ENCODE measurements at regions not wholly inside any gene's neighbourhood (a gene's known extent, or its start where the extent isn't known, plus 50 kb on each side); places are given as distances from the start of the nearest gene placed in this dataset.

- Histone ChIP-seq H3K4me3 (ENCODE audit: control extremely low read depth in 1 of 5, extremely low read depth in 1 of 5, insufficient read depth in 1 of 5, low read depth in 2 of 5, low read length in 4 of 5) (no peak overlapping the region), H3K9ac (ENCODE audit: low read length) (no peak overlapping the region), H4K20me1 (ENCODE audit: control insufficient read depth, insufficient read depth, low read length, poor library complexity, severe bottlenecking) (no peaks in the 10 kb centered on the region), H3K9me3 (ENCODE audit: control extremely low read depth in 1 of 3, control insufficient read depth in 2 of 3, insufficient read depth in 1 of 3, low read length in 2 of 3) (no peaks in the 10 kb centered on the region), H3K36me3 (replicated peaks in 1 of 2; ENCODE audit: control extremely low read depth in 1 of 2, control insufficient read depth in 1 of 2, extremely low read depth in 1 of 2, insufficient read depth in 2 of 2, low read length in 1 of 2) (no peaks in the 10 kb centered on the region), H3K27me3 (replicated peaks in 1 of 4; ENCODE audit: control extremely low read depth in 1 of 4, control insufficient read depth in 3 of 4, insufficient read depth in 4 of 4, low read length in 3 of 4) (no peaks in the 10 kb centered on the region), H3K27ac (ENCODE audit: low read length in 2 of 2) (no peak overlapping the region), H2AFZ (ENCODE audit: insufficient read depth, low read depth, low read length, poor library complexity, severe bottlenecking) (no peak overlapping the region), H3K4me1 (ENCODE audit: control insufficient read depth in 2 of 2, insufficient read depth in 2 of 2, low read length in 2 of 2) (no peaks in the 10 kb centered on the region), H3K79me2 (ENCODE audit: control insufficient read depth, insufficient read depth, low read length) (no peaks in the 10 kb centered on the region), H3K4me2 (replicated peaks; ENCODE audit: low read depth, low read length, poor library complexity, severe bottlenecking) (no peak overlapping the region)
- Mint-ChIP-seq H3K4me1 (no peaks in the 10 kb centered on the region), H3K27me3 (no peaks in the 10 kb centered on the region), H3K9me3 (ENCODE audit: insufficient read depth) (no peaks in the 10 kb centered on the region), H3K27ac (no peak overlapping the region), H3K4me3 (no peak overlapping the region)
- ChIA-PET POLR2A (no interaction called here), CTCF (no interaction called here)
- ATAC-seq (ENCODE audit: low read depth) (no peak), DNase-seq (no peak)
- intact Hi-C loops (cut with micrococcal nuclease), result no loop called here
- no CpG with 5 or more reads among the region's 2 CpGs for WGBS (ENCODE audit: insufficient coverage)
- TF ChIP-seq CTCF (IDR thresholded peaks at IDR 0.05), result no peak
- TF ChIP-seq EZH2 (IDR thresholded peaks at IDR 0.05; ENCODE audit: borderline replicate concordance, insufficient read depth, low read depth, low read length, poor library complexity, severe bottlenecking), result no peak
These were observed 1262.2 kb downstream of the EFNA5 start for GRCh38 chr5:106408570-106408969.

GRCh38 chr5:106408141-106408540, 1262.6 kb downstream of the EFNA5 start:
- WGBS (ENCODE audit: insufficient coverage), result no CpG with 5 or more reads among the region's 1 CpG
- no peaks in the 10 kb centered on the region for H3K27me3 Mint-ChIP-seq
- H3K9me3 ChIP-seq (ENCODE audit: control extremely low read depth in 1 of 3, control insufficient read depth in 2 of 3, insufficient read depth in 1 of 3, low read length in 2 of 3), result no peaks in the 10 kb centered on the region
- ChIA-PET POLR2A (no interaction called here), CTCF (no interaction called here)
- ATAC-seq (ENCODE audit: low read depth) (no peak), DNase-seq (no peak)
- no peak for TF ChIP-seq CTCF (IDR thresholded peaks at IDR 0.05)
- no peak for TF ChIP-seq EZH2 (IDR thresholded peaks at IDR 0.05; ENCODE audit: borderline replicate concordance, insufficient read depth, low read depth, low read length, poor library complexity, severe bottlenecking)
- no peak overlapping the region for H3K4me2 ChIP-seq (replicated peaks; ENCODE audit: low read depth, low read length, poor library complexity, severe bottlenecking)
- H3K79me2 ChIP-seq (ENCODE audit: control insufficient read depth, insufficient read depth, low read length), result no peaks in the 10 kb centered on the region
- H3K27ac ChIP-seq (ENCODE audit: low read length in 2 of 2), result no peak overlapping the region
- H3K4me1 ChIP-seq (ENCODE audit: control insufficient read depth in 2 of 2, insufficient read depth in 2 of 2, low read length in 2 of 2), result no peaks in the 10 kb centered on the region
- H3K4me3 ChIP-seq (ENCODE audit: control extremely low read depth in 1 of 5, extremely low read depth in 1 of 5, insufficient read depth in 1 of 5, low read depth in 2 of 5, low read length in 4 of 5), result no peak overlapping the region
- no peak overlapping the region for H3K27ac Mint-ChIP-seq
- intact Hi-C loops (cut with micrococcal nuclease), result no loop called here
- H3K4me1 Mint-ChIP-seq, result no peaks in the 10 kb centered on the region
- H2AFZ ChIP-seq (ENCODE audit: insufficient read depth, low read depth, low read length, poor library complexity, severe bottlenecking), result no peak overlapping the region
- H3K4me3 Mint-ChIP-seq, result no peak overlapping the region
- H3K9ac ChIP-seq (ENCODE audit: low read length), result no peak overlapping the region
- H4K20me1 ChIP-seq (ENCODE audit: control insufficient read depth, insufficient read depth, low read length, poor library complexity, severe bottlenecking), result no peaks in the 10 kb centered on the region
- no peaks in the 10 kb centered on the region for H3K9me3 Mint-ChIP-seq (ENCODE audit: insufficient read depth)
- H3K36me3 ChIP-seq (replicated peaks in 1 of 2; ENCODE audit: control extremely low read depth in 1 of 2, control insufficient read depth in 1 of 2, extremely low read depth in 1 of 2, insufficient read depth in 2 of 2, low read length in 1 of 2), result no peaks in the 10 kb centered on the region
- no peaks in the 10 kb centered on the region for H3K27me3 ChIP-seq (replicated peaks in 1 of 4; ENCODE audit: control extremely low read depth in 1 of 4, control insufficient read depth in 3 of 4, insufficient read depth in 4 of 4, low read length in 3 of 4)
